ENCODE measurements at regions not wholly inside any gene's neighbourhood (a gene's known extent, or its start where the extent isn't known, plus 50 kb on each side); places are given as distances from the start of the nearest gene placed in this dataset.

- TF ChIP-seq, protein P1, sequence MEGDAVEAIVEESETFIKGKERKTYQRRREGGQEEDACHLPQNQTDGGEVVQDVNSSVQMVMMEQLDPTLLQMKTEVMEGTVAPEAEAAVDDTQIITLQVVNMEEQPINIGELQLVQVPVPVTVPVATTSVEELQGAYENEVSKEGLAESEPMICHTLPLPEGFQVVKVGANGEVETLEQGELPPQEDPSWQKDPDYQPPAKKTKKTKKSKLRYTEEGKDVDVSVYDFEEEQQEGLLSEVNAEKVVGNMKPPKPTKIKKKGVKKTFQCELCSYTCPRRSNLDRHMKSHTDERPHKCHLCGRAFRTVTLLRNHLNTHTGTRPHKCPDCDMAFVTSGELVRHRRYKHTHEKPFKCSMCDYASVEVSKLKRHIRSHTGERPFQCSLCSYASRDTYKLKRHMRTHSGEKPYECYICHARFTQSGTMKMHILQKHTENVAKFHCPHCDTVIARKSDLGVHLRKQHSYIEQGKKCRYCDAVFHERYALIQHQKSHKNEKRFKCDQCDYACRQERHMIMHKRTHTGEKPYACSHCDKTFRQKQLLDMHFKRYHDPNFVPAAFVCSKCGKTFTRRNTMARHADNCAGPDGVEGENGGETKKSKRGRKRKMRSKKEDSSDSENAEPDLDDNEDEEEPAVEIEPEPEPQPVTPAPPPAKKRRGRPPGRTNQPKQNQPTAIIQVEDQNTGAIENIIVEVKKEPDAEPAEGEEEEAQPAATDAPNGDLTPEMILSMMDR (IDR thresholded peaks at IDR 0.05; ENCODE audit: low read depth, low read length): no peak
- TF ChIP-seq POLR2A (IDR thresholded peaks at IDR 0.05; ENCODE audit: extremely low read depth, insufficient read length) (no peak), MYC (IDR thresholded peaks at IDR 0.05; ENCODE audit: low read depth, low read length) (no peak)
Observed at GRCh38 chr6:141401168-141401567, 731.6 kb upstream of the GJE1 start.
